HL-60 (cell line): ENCODE measurements at regions not wholly inside any gene's neighbourhood (a gene's known extent, or its start where the extent isn't known, plus 50 kb on each side); places are given as distances from the start of the nearest gene placed in this dataset.

Source experiments
- DNase-seq, 2 experiments: peaks; one replicate each; pipeline ENCODE4 v3.0.0-alpha.2; 2010 to 2020; ENCODE audit warnings: low read depth in 1 of 2, low spot score in 1 of 2
- H3K27ac ChIP-seq: fragments of 250-450 bp; sonication (Bioruptor Pico); replicated peaks from 2 replicates; pipeline ENCODE4 v1.5.1; 2020; ENCODE audit warnings: mild to moderate bottlenecking, moderate library complexity
- H3K27me3 ChIP-seq: fragments of 250-450 bp; sonication (Bioruptor Pico); 2 replicates; pipeline ENCODE4 v1.5.1; 2021; ENCODE audit warnings: mild to moderate bottlenecking, moderate library complexity; ENCODE audit not compliant: insufficient read depth, poor library complexity, severe bottlenecking
- H3K4me3 ChIP-seq: replicated peaks from 2 replicates; pipeline ENCODE4 v1.5.1; 2011; ENCODE audit warnings: mild to moderate bottlenecking, control low read depth, low read length; ENCODE audit not compliant: insufficient read depth
- CTCF ChIP-seq: IDR thresholded peaks from one replicate; pipeline ENCODE4 v1.5.1; 2011; ENCODE audit warnings: low read length, control low read depth, inconsistent platforms; ENCODE audit not compliant: insufficient read depth
- GABPA ChIP-seq: IDR thresholded peaks from 2 replicates; pipeline ENCODE4 v1.6.1; 2012; ENCODE audit warnings: low read depth
- POLR2AphosphoS5 ChIP-seq: IDR thresholded peaks from 2 replicates; pipeline ENCODE4 v1.6.1; 2012; ENCODE audit warnings: low read depth
- REST ChIP-seq: IDR thresholded peaks from 2 replicates; pipeline ENCODE4 v1.6.1; 2012; ENCODE audit warnings: low read depth; ENCODE audit not compliant: insufficient replicate concordance
- SPI1 ChIP-seq: IDR thresholded peaks from 2 replicates; pipeline ENCODE4 v1.6.1; 2012; ENCODE audit warnings: low read depth, mild to moderate bottlenecking, borderline replicate concordance

- no peak for DNase-seq
- TF ChIP-seq REST = no peak
- no peak for TF ChIP-seq SPI1
- no peak for TF ChIP-seq CTCF
- TF ChIP-seq GABPA = no peak
- no peak for TF ChIP-seq POLR2AphosphoS5
- Histone ChIP-seq H3K4me3 (no peak overlapping the region), H3K27me3 (peaks cover 9% of the 10 kb centered on the region), H3K27ac (no peak overlapping the region)
These were observed 135.3 kb downstream of the LINC00237 start for GRCh38 chr20:20970841-20971240.

GRCh38 chr20:20969701-20970280 lies 136.4 kb downstream of the LINC00237 start:
- H3K27ac ChIP-seq = no peak overlapping the region
- TF ChIP-seq CTCF (no peak), SPI1 (no peak), POLR2AphosphoS5 (no peak), REST (no peak), GABPA (no peak)
- DNase-seq = no peak

GRCh38 chr20:20967564-20968184 lies 138.5 kb downstream of the LINC00237 start:
- Histone ChIP-seq H3K27ac (no peak overlapping the region), H3K4me3 (no peak overlapping the region), H3K27me3 (peaks cover 9% of the 10 kb centered on the region)
- DNase-seq = no peak
- TF ChIP-seq GABPA = no peak
- no peak for TF ChIP-seq SPI1
- TF ChIP-seq CTCF = no peak
- no peak for TF ChIP-seq POLR2AphosphoS5
- TF ChIP-seq REST = no peak

More at GRCh38 chr20:20969701-20970280, 136.4 kb downstream of the LINC00237 start:
- H3K4me3 ChIP-seq = no peak overlapping the region
- H3K27me3 ChIP-seq = peaks cover 9% of the 10 kb centered on the region
